ENCODE measurements at regions not wholly inside any gene's neighbourhood (a gene's known extent, or its start where the extent isn't known, plus 50 kb on each side); places are given as distances from the start of the nearest gene placed in this dataset.

DNA sequence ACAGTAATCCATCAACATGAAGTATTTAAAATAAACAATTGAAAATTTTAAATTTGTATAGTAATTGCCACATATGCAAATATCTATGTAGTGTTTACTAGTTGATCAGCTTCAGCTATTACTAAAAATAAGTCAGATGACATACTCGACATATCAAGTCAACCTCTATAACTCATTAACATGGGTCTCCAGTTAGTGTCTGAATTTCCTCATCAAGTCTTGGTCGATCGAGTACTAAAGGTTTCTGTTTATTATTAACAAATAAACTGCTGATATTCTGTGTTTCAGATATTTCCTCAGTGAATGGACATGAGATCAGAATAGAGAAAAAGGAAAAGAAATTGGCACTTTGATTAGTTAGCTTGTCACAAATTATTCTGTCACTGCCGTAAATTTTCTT is 266.5 kb upstream of the ITGA1 start:
- Histone ChIP-seq H3K27me3 (ENCODE audit: insufficient read depth, low read length, poor library complexity, severe bottlenecking) (no peaks in the 10 kb centered on the region), H4K20me1 (ENCODE audit: insufficient read depth, low read length, poor library complexity, severe bottlenecking) (no peaks in the 10 kb centered on the region), H3F3A (ENCODE audit: low read depth) (no peaks in the 10 kb centered on the region), H3K9ac (ENCODE audit: low read depth, low read length, poor library complexity, severe bottlenecking) (no peak overlapping the region), H3K36me3 (ENCODE audit: insufficient read depth, low read length) (no peaks in the 10 kb centered on the region), H3K4me3 (ENCODE audit: low read length, poor library complexity, severe bottlenecking) (no peak overlapping the region), H2AFZ (ENCODE audit: low read length) (peak overlapping the region; percentile 30; the same call in 1 of the 2 replicates), H3K4me1 (ENCODE audit: insufficient read depth, low read length, poor library complexity, severe bottlenecking) (no peaks in the 10 kb centered on the region), H3K9me2 (replicated peaks; ENCODE audit: low read depth, low read length) (no peaks in the 10 kb centered on the region), H3K9me3 (ENCODE audit: insufficient read depth, low read depth, low read length) (no peaks in the 10 kb centered on the region), H3K4me2 (ENCODE audit: low read depth, low read length, poor library complexity, severe bottlenecking) (no peak overlapping the region), H3K79me2 (ENCODE audit: insufficient read depth, low read length) (no peaks in the 10 kb centered on the region)
- no peak for TF ChIP-seq EZH2phosphoT487 (IDR thresholded peaks at IDR 0.05; ENCODE audit: borderline replicate concordance)
- TF ChIP-seq, protein P1, sequence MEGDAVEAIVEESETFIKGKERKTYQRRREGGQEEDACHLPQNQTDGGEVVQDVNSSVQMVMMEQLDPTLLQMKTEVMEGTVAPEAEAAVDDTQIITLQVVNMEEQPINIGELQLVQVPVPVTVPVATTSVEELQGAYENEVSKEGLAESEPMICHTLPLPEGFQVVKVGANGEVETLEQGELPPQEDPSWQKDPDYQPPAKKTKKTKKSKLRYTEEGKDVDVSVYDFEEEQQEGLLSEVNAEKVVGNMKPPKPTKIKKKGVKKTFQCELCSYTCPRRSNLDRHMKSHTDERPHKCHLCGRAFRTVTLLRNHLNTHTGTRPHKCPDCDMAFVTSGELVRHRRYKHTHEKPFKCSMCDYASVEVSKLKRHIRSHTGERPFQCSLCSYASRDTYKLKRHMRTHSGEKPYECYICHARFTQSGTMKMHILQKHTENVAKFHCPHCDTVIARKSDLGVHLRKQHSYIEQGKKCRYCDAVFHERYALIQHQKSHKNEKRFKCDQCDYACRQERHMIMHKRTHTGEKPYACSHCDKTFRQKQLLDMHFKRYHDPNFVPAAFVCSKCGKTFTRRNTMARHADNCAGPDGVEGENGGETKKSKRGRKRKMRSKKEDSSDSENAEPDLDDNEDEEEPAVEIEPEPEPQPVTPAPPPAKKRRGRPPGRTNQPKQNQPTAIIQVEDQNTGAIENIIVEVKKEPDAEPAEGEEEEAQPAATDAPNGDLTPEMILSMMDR (conservative IDR thresholded peaks at IDR 0.05; ENCODE audit: low read length) = no peak

- Histone ChIP-seq H2AFZ (ENCODE audit: low read length) (0 out of 2 replicates have a peak overlapping the region, but pooled peaks have one; percentile 0), H3K9ac (ENCODE audit: low read depth, low read length, poor library complexity, severe bottlenecking) (no peak overlapping the region), H4K20me1 (ENCODE audit: insufficient read depth, low read length, poor library complexity, severe bottlenecking) (no peaks in the 10 kb centered on the region), H3K36me3 (ENCODE audit: insufficient read depth, low read length) (no peaks in the 10 kb centered on the region), H3F3A (ENCODE audit: low read depth) (no peaks in the 10 kb centered on the region), H3K4me2 (ENCODE audit: low read depth, low read length, poor library complexity, severe bottlenecking) (no peak overlapping the region), H3K27me3 (ENCODE audit: insufficient read depth, low read length, poor library complexity, severe bottlenecking) (no peaks in the 10 kb centered on the region), H3K9me3 (ENCODE audit: insufficient read depth, low read depth, low read length) (no peaks in the 10 kb centered on the region), H3K79me2 (ENCODE audit: insufficient read depth, low read length) (no peaks in the 10 kb centered on the region), H3K4me3 (ENCODE audit: low read length, poor library complexity, severe bottlenecking) (no peak overlapping the region), H3K9me2 (replicated peaks; ENCODE audit: low read depth, low read length) (no peaks in the 10 kb centered on the region), H3K4me1 (ENCODE audit: insufficient read depth, low read length, poor library complexity, severe bottlenecking) (peaks cover 5% of the 10 kb centered on the region)
- TF ChIP-seq EZH2phosphoT487 (IDR thresholded peaks at IDR 0.05; ENCODE audit: borderline replicate concordance) = no peak
- TF ChIP-seq, protein P1 (conservative IDR thresholded peaks at IDR 0.05; ENCODE audit: low read length) = no peak
Observed at GRCh38 chr5:52523701-52524100, 264.0 kb upstream of the ITGA1 start.

GRCh38 chr5:52531105-52531504 is 256.6 kb upstream of the ITGA1 start:
- no peaks in the 10 kb centered on the region for H3K36me3 ChIP-seq (ENCODE audit: insufficient read depth, low read length)
- no peak overlapping the region for H3K9ac ChIP-seq (ENCODE audit: low read depth, low read length, poor library complexity, severe bottlenecking)
- no peaks in the 10 kb centered on the region for H3F3A ChIP-seq (ENCODE audit: low read depth)
- H4K20me1 ChIP-seq (ENCODE audit: insufficient read depth, low read length, poor library complexity, severe bottlenecking) = no peaks in the 10 kb centered on the region
- H3K9me3 ChIP-seq (ENCODE audit: insufficient read depth, low read depth, low read length) = peaks cover 5% of the 10 kb centered on the region; the same call in 1 of the 2 replicates
- no peak for TF ChIP-seq EZH2phosphoT487 (IDR thresholded peaks at IDR 0.05; ENCODE audit: borderline replicate concordance)
- TF ChIP-seq, protein P1 (conservative IDR thresholded peaks at IDR 0.05; ENCODE audit: low read length) = no peak
- H3K4me2 ChIP-seq (ENCODE audit: low read depth, low read length, poor library complexity, severe bottlenecking) = no peak overlapping the region
- no peaks in the 10 kb centered on the region for H3K9me2 ChIP-seq (replicated peaks; ENCODE audit: low read depth, low read length)
- no peaks in the 10 kb centered on the region for H3K79me2 ChIP-seq (ENCODE audit: insufficient read depth, low read length)
- peaks cover 5% of the 10 kb centered on the region for H3K4me1 ChIP-seq (ENCODE audit: insufficient read depth, low read length, poor library complexity, severe bottlenecking)
- H2AFZ ChIP-seq (ENCODE audit: low read length) = no peak overlapping the region
- H3K4me3 ChIP-seq (ENCODE audit: low read length, poor library complexity, severe bottlenecking) = no peak overlapping the region
- H3K27me3 ChIP-seq (ENCODE audit: insufficient read depth, low read length, poor library complexity, severe bottlenecking) = no peaks in the 10 kb centered on the region

All from Loucy (cell line).